Neural progenitor cell (in vitro differentiated cells): ENCODE measurements at regions not wholly inside any gene's neighbourhood (a gene's known extent, or its start where the extent isn't known, plus 50 kb on each side); places are given as distances from the start of the nearest gene placed in this dataset.

ENCODE experiments used
- DNase-seq: peaks from one replicate; pipeline ENCODE4 v3.0.0-alpha.2; 2016; ENCODE audit warnings: low spot score
- H2AFZ ChIP-seq: fragments of 200-600 bp; sonication (generic); replicated peaks from 2 replicates; pipeline ENCODE4 v1.6.1; 2016; ENCODE audit warnings: antibody characterized with exemption
- H3F3A ChIP-seq: fragments of 200-600 bp; sonication (generic); 2 replicates; pipeline ENCODE4 v1.6.1; 2016; ENCODE audit warnings: antibody characterized with exemption, low read depth
- H3K27ac ChIP-seq: fragments of 200-600 bp; sonication (generic); 2 replicates; pipeline ENCODE4 v1.5.1; 2016; ENCODE audit warnings: mild to moderate bottlenecking
- H3K27me3 ChIP-seq: fragments of 200-600 bp; sonication (generic); 2 replicates; pipeline ENCODE4 v1.6.1; 2016; ENCODE audit warnings: mild to moderate bottlenecking, moderate library complexity
- H3K36me3 ChIP-seq: fragments of 200-600 bp; sonication (generic); 2 replicates; pipeline ENCODE4 v1.5.1; 2016
- H3K4me1 ChIP-seq: fragments of 200-600 bp; sonication (generic); 2 replicates; pipeline ENCODE4 v1.6.1; 2016; ENCODE audit warnings: mixed run types
- H3K4me2 ChIP-seq: fragments of 200-600 bp; sonication (generic); 2 replicates; pipeline ENCODE4 v1.6.1; 2016
- H3K4me3 ChIP-seq: fragments of 200-600 bp; sonication (generic); 2 replicates; pipeline ENCODE4 v1.5.1; 2016
- H3K79me2 ChIP-seq: fragments of 200-600 bp; sonication (generic); 2 replicates; pipeline ENCODE4 v1.6.1; 2016; ENCODE audit warnings: low read depth
- H3K9ac ChIP-seq: fragments of 200-600 bp; sonication (generic); 2 replicates; pipeline ENCODE4 v1.6.1; 2016
- H3K9me3 ChIP-seq: fragments of 200-600 bp; sonication (generic); 2 replicates; pipeline ENCODE4 v1.5.1; 2016; ENCODE audit warnings: low read depth
- H4K20me1 ChIP-seq: fragments of 200-600 bp; sonication (generic); 2 replicates; pipeline ENCODE4 v1.6.1; 2016; ENCODE audit warnings: low read depth
- H3K27ac Mint-ChIP-seq: 3 replicates; pipeline ENCODE4 v1.8.0; 2021; ENCODE audit warnings: mixed read lengths
- H3K27me3 Mint-ChIP-seq: 2 replicates; pipeline ENCODE4 v1.8.0; 2022; ENCODE audit warnings: low read depth, mild to moderate bottlenecking, inconsistent platforms, moderate library complexity, mixed read lengths; ENCODE audit not compliant: insufficient read depth
- H3K36me3 Mint-ChIP-seq: 3 replicates; pipeline ENCODE4 v1.8.0; 2021; ENCODE audit warnings: mixed read lengths
- H3K4me1 Mint-ChIP-seq: 3 replicates; pipeline ENCODE4 v1.8.0; 2021; ENCODE audit warnings: mixed read lengths
- H3K4me3 Mint-ChIP-seq: 3 replicates; pipeline ENCODE4 v1.8.0; 2021; ENCODE audit warnings: mild to moderate bottlenecking, moderate library complexity, mixed read lengths
- H3K9me3 Mint-ChIP-seq: 3 replicates; pipeline ENCODE4 v1.8.0; 2020; ENCODE audit warnings: mixed read lengths
- EZH2 ChIP-seq: fragments of 200-600 bp; sonication (generic); IDR thresholded peaks from 2 replicates; pipeline ENCODE4 v1.6.1; 2017; ENCODE audit warnings: antibody characterized with exemption, mild to moderate bottlenecking, moderate library complexity
- EZH2phosphoT487 ChIP-seq: fragments of 200-600 bp; sonication (generic); IDR thresholded peaks from 2 replicates; pipeline ENCODE4 v1.6.1; 2017; ENCODE audit warnings: antibody characterized with exemption
- TF ChIP-seq, protein P1 (sequence below): fragments of 200-600 bp; sonication (generic); IDR thresholded peaks from 2 replicates; pipeline ENCODE4 v1.5.1; 2017; ENCODE audit warnings: antibody characterized with exemption, mild to moderate bottlenecking

DNA sequence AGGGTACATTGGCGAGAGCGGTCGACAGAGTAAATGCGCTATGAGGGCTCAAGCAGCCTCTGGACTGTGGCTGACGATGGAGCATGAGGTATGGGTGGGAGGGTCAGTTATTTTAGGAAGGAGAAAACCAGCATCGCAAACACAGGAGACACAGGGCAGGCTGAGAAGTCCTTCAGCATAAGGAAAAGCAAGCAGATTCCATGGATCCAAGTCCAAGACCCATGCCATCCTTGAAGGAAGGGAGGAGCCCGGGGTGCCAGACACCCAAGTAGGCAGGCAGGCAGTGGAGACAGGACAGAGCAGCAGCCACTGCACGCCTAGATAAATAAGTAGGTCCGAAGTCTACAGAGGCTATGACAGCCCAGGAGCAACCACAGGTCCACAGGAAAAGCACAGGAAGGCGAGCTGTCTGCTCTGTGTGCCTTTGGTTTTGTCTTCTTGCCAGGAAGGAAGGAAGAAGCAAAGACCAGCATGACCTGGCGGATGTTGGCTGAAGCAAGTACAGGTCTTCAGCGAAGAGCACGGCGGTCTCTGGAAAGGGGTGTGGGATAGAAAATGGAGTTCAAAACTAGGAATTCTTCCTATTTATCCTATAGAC, 76.4 kb upstream of the SLC45A1 start:
- Histone ChIP-seq H3K9me3 (no peaks in the 10 kb centered on the region), H3K36me3 (no peaks in the 10 kb centered on the region), H3K4me3 (no peak overlapping the region), H3K9ac (no peak overlapping the region), H3K27ac (no peak overlapping the region), H3K27me3 (no peaks in the 10 kb centered on the region), H3K79me2 (no peaks in the 10 kb centered on the region), H4K20me1 (no peaks in the 10 kb centered on the region), H2AFZ (no peak overlapping the region), H3F3A (peaks cover 12% of the 10 kb centered on the region), H3K4me1 (peaks cover 19% of the 10 kb centered on the region), H3K4me2 (no peak overlapping the region)
- H3K9me3 Mint-ChIP-seq = peaks cover 3% of the 10 kb centered on the region
- TF ChIP-seq, protein P1, sequence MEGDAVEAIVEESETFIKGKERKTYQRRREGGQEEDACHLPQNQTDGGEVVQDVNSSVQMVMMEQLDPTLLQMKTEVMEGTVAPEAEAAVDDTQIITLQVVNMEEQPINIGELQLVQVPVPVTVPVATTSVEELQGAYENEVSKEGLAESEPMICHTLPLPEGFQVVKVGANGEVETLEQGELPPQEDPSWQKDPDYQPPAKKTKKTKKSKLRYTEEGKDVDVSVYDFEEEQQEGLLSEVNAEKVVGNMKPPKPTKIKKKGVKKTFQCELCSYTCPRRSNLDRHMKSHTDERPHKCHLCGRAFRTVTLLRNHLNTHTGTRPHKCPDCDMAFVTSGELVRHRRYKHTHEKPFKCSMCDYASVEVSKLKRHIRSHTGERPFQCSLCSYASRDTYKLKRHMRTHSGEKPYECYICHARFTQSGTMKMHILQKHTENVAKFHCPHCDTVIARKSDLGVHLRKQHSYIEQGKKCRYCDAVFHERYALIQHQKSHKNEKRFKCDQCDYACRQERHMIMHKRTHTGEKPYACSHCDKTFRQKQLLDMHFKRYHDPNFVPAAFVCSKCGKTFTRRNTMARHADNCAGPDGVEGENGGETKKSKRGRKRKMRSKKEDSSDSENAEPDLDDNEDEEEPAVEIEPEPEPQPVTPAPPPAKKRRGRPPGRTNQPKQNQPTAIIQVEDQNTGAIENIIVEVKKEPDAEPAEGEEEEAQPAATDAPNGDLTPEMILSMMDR = no peak
- TF ChIP-seq EZH2phosphoT487 (no peak), EZH2 (no peak)
- DNase-seq = no peak
- H3K4me3 Mint-ChIP-seq = no peak overlapping the region
- H3K4me1 Mint-ChIP-seq = peaks cover 31% of the 10 kb centered on the region
- H3K27ac Mint-ChIP-seq = peak overlapping the region; percentile 65
- H3K27me3 Mint-ChIP-seq = no peaks in the 10 kb centered on the region
- H3K36me3 Mint-ChIP-seq = no peaks in the 10 kb centered on the region

DNA sequence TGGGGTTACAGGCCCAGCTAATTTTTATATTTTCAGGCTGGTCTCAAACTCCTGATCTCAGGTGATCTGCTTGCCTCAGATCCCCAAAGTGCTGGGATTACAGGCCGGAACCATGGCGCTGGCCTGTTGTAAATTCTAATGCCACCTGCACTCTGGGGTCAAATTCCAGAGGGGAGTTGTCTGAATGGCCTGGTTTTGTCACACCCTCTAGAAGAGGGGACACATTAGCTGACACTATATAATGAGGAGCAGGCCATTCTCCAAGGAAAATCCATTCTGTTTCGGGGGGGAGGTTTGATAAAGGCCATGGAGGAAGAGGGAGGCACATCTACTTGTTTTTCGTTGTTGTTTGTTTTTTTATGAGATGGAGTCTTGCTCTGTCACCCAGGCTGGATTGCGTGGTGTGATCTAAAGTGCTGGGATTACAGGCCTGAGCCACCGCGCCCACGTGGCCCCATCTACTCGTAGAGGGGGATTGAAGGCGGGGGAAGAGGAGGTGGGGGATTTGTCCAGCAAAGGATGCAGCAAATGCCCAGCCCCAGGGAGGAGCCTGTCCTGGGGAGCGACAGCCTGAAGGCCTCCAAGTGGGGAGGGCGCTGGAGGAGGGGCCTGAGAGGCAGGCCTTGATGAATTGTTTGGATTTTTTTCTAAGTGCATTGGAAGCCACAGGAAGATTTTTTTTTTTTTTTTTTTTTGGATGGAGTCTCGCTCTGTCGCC, 78.4 kb upstream of the SLC45A1 start:
- H3K9me3 Mint-ChIP-seq = peaks cover 3% of the 10 kb centered on the region

DNA sequence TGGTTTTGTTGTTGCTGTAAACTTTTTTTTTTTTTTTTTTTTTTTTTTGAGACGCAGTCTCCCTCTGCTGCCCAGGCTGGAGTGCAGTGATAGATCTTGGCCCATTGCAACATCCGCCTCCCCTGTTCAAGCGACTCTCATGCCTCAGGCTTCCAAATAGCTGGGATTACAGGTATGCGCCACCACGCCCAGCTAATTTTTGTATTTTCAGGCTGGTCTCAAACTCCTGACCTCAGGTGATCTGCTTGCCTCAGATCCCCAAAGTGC, 78.9 kb upstream of the SLC45A1 start:
- peaks cover 3% of the 10 kb centered on the region for H3K9me3 Mint-ChIP-seq
- DNase-seq = no peak
- Histone ChIP-seq H2AFZ (no peak overlapping the region), H3F3A (peaks cover 12% of the 10 kb centered on the region), H3K36me3 (no peaks in the 10 kb centered on the region), H3K4me1 (peaks cover 19% of the 10 kb centered on the region), H3K79me2 (no peaks in the 10 kb centered on the region), H3K9ac (no peak overlapping the region), H4K20me1 (no peaks in the 10 kb centered on the region), H3K4me3 (no peak overlapping the region), H3K27me3 (no peaks in the 10 kb centered on the region), H3K27ac (peak overlapping the region; percentile 39), H3K4me2 (no peak overlapping the region), H3K9me3 (no peaks in the 10 kb centered on the region)
- TF ChIP-seq EZH2phosphoT487 = no peak
- TF ChIP-seq EZH2 = no peak
- TF ChIP-seq, protein P1 = no peak
- H3K27ac Mint-ChIP-seq = no peak overlapping the region
- peaks cover 31% of the 10 kb centered on the region for H3K4me1 Mint-ChIP-seq
- H3K27me3 Mint-ChIP-seq = peaks cover 1% of the 10 kb centered on the region
- no peak overlapping the region for H3K4me3 Mint-ChIP-seq
- no peaks in the 10 kb centered on the region for H3K36me3 Mint-ChIP-seq

More for the DNA sequence above, 78.4 kb upstream of the SLC45A1 start:
- Mint-ChIP-seq H3K36me3 (no peaks in the 10 kb centered on the region), H3K4me3 (no peak overlapping the region), H3K27ac (peak overlapping the region; percentile 88), H3K27me3 (no peaks in the 10 kb centered on the region), H3K4me1 (peaks cover 31% of the 10 kb centered on the region)
- Histone ChIP-seq H3K4me3 (no peak overlapping the region), H3K79me2 (no peaks in the 10 kb centered on the region), H3K9me3 (no peaks in the 10 kb centered on the region), H2AFZ (no peak overlapping the region), H3K36me3 (no peaks in the 10 kb centered on the region), H4K20me1 (no peaks in the 10 kb centered on the region), H3K4me2 (no peak overlapping the region), H3K4me1 (peaks cover 19% of the 10 kb centered on the region), H3F3A (peaks cover 12% of the 10 kb centered on the region), H3K27ac (peak overlapping the region; percentile 39), H3K9ac (no peak overlapping the region), H3K27me3 (no peaks in the 10 kb centered on the region)
- peak; percentile 82 for DNase-seq
- TF ChIP-seq EZH2 (no peak), EZH2phosphoT487 (no peak)
